CD8-positive, alpha-beta memory T cell (primary cell): ENCODE measurements at regions not wholly inside any gene's neighbourhood (a gene's known extent, or its start where the extent isn't known, plus 50 kb on each side); places are given as distances from the start of the nearest gene placed in this dataset.

Source experiments
- CTCF ChIA-PET: fragments of 350-600 bp; sonication (Branson Sonifier 250); formaldehyde crosslinking; loops from one replicate; lab custom pipeline; 2021; ENCODE audit warnings: antibody characterized with exemption; lab: Charles Lee
- POLR2A ChIA-PET: fragments of 350-600 bp; sonication (Branson Sonifier 250); formaldehyde crosslinking; loops from one replicate; lab custom pipeline; 2021; ENCODE audit warnings: antibody characterized with exemption; lab: Charles Lee
- DNase-seq, 5 donors: peaks; one replicate each; pipeline versions ENCODE4 v3.0.0 to v3.0.0-alpha.2; 2020 to 2022; ENCODE audit warnings: mixed read lengths in 1 of 5
- H3K27ac ChIP-seq: one replicate; pipeline ENCODE4 v1.7.0; 2013; ENCODE audit warnings: low read depth, mild to moderate bottlenecking, low read length, moderate library complexity
- H3K27me3 ChIP-seq: 2 replicates; pipeline ENCODE4 v1.7.0; 2013; ENCODE audit warnings: low read length, mild to moderate bottlenecking; ENCODE audit not compliant: insufficient read depth, poor library complexity, severe bottlenecking
- H3K36me3 ChIP-seq: 2 replicates; pipeline ENCODE4 v1.7.0; 2013; ENCODE audit warnings: mild to moderate bottlenecking, low read length, moderate library complexity; ENCODE audit not compliant: insufficient read depth
- H3K4me1 ChIP-seq: 2 replicates; pipeline ENCODE4 v1.7.0; 2013; ENCODE audit warnings: mild to moderate bottlenecking, low read length, moderate library complexity; ENCODE audit not compliant: insufficient read depth
- H3K4me3 ChIP-seq: 2 replicates; pipeline ENCODE4 v1.7.0; 2013; ENCODE audit warnings: mild to moderate bottlenecking, low read length
- H3K9me3 ChIP-seq: 2 replicates; pipeline ENCODE4 v1.7.0; 2013; ENCODE audit warnings: mild to moderate bottlenecking, low read length
- H3K27ac Mint-ChIP-seq, 8 donors: one replicate each; pipeline ENCODE4 v1.8.0; 2020 to 2021; ENCODE audit warnings: mixed read lengths in 8 of 8, mild to moderate bottlenecking in 6 of 8, inconsistent platforms in 3 of 8, moderate library complexity in 3 of 8
- H3K27me3 Mint-ChIP-seq, 2 donors: one replicate each; pipeline ENCODE4 v1.8.0; 2020 to 2021; ENCODE audit warnings: mixed read lengths in 2 of 2, mild to moderate bottlenecking in 1 of 2, moderate library complexity in 1 of 2
- H3K36me3 Mint-ChIP-seq, 3 donors: one replicate each; pipeline ENCODE4 v1.8.0; 2020 to 2021; ENCODE audit warnings: mixed read lengths in 3 of 3, inconsistent platforms in 1 of 3, mild to moderate bottlenecking in 1 of 3
- H3K4me1 Mint-ChIP-seq, 3 donors: one replicate each; pipeline ENCODE4 v1.8.0; 2020 to 2021; ENCODE audit warnings: mixed read lengths in 3 of 3, inconsistent platforms in 1 of 3, mild to moderate bottlenecking in 1 of 3
- H3K4me3 Mint-ChIP-seq, 7 donors: one replicate each; pipeline ENCODE4 v1.8.0; 2020 to 2021; ENCODE audit warnings: mixed read lengths in 7 of 7, mild to moderate bottlenecking in 6 of 7, moderate library complexity in 4 of 7, inconsistent platforms in 2 of 7
- H3K9me3 Mint-ChIP-seq, 5 donors: one replicate each; pipeline ENCODE4 v1.8.0; 2020 to 2022; ENCODE audit warnings: mixed read lengths in 5 of 5, mild to moderate bottlenecking in 3 of 5, moderate library complexity in 2 of 5, inconsistent platforms in 1 of 5

GRCh38 chr21:23963454-23963853, 1643.8 kb downstream of the MRPL39 start:
- Mint-ChIP-seq H3K4me1 (peaks cover 3 to 6% (median 5%) of the 10 kb centered on the region in 3 donors), H3K27me3 (no peaks in the 10 kb centered on the region)

GRCh38 chr21:23960769-23961168, 1646.5 kb downstream of the MRPL39 start:
- Mint-ChIP-seq H3K27ac (no peak overlapping the region), H3K27me3 (no peaks in the 10 kb centered on the region), H3K4me1 (no peaks in the 10 kb centered on the region), H3K4me3 (no peak overlapping the region), H3K36me3 (no peaks in the 10 kb centered on the region), H3K9me3 (peaks cover 0 to 2% (median 0%) of the 10 kb centered on the region in 5 donors)
- ChIA-PET POLR2A (no interaction called here), CTCF (no interaction called here)
- no peak overlapping the region for H3K4me3 ChIP-seq
- H3K27me3 ChIP-seq: no peaks in the 10 kb centered on the region
- H3K4me1 ChIP-seq: no peaks in the 10 kb centered on the region
- H3K27ac ChIP-seq: no peak overlapping the region
- H3K9me3 ChIP-seq: no peaks in the 10 kb centered on the region
- DNase-seq: no peak
- H3K36me3 ChIP-seq: no peaks in the 10 kb centered on the region

More at GRCh38 chr21:23963454-23963853, 1643.8 kb downstream of the MRPL39 start:
- Mint-ChIP-seq H3K36me3 (no peaks in the 10 kb centered on the region), H3K9me3 (peaks cover 0 to 2% (median 0%) of the 10 kb centered on the region in 5 donors), H3K27ac (no peak overlapping the region), H3K4me3 (no peak overlapping the region)
- H3K36me3 ChIP-seq: no peaks in the 10 kb centered on the region
- H3K4me3 ChIP-seq: no peak overlapping the region
- ChIA-PET POLR2A (no interaction called here), CTCF (no interaction called here)
- no peaks in the 10 kb centered on the region for H3K27me3 ChIP-seq
- H3K27ac ChIP-seq: no peak overlapping the region
- peaks cover 6% of the 10 kb centered on the region for H3K4me1 ChIP-seq
- DNase-seq: no peak
- no peaks in the 10 kb centered on the region for H3K9me3 ChIP-seq

GRCh38 chr21:23955135-23955843, 1652.0 kb downstream of the MRPL39 start:
- Histone ChIP-seq H3K27me3 (no peaks in the 10 kb centered on the region), H3K4me3 (no peak overlapping the region), H3K27ac (no peak overlapping the region), H3K36me3 (no peaks in the 10 kb centered on the region), H3K4me1 (peaks cover 4% of the 10 kb centered on the region), H3K9me3 (no peaks in the 10 kb centered on the region)
- peak overlapping the region in 1 of 8 donors; percentile 14 for H3K27ac Mint-ChIP-seq
- POLR2A ChIA-PET: no interaction called here
- CTCF ChIA-PET: interaction anchor here (1.4 kb wide), 1 partner anchor 14 kb away, joined by 3 read pairs; no protein-coding TSS in a partner anchor
- H3K9me3 Mint-ChIP-seq: no peaks in the 10 kb centered on the region
- no peaks in the 10 kb centered on the region for H3K27me3 Mint-ChIP-seq
- H3K36me3 Mint-ChIP-seq: no peaks in the 10 kb centered on the region
- DNase-seq: no peak
- H3K4me1 Mint-ChIP-seq: peaks cover 11 to 15% (median 13%) of the 10 kb centered on the region in 3 donors
- H3K4me3 Mint-ChIP-seq: peak overlapping the region in 5 of 7 donors; percentile 1 to 84 (median 19)

GRCh38 chr21:23952269-23952668, 1655.0 kb downstream of the MRPL39 start:
- Histone ChIP-seq H3K27me3 (no peaks in the 10 kb centered on the region), H3K4me3 (no peak overlapping the region), H3K4me1 (peaks cover 8% of the 10 kb centered on the region), H3K27ac (no peak overlapping the region), H3K36me3 (no peaks in the 10 kb centered on the region), H3K9me3 (no peaks in the 10 kb centered on the region)
- Mint-ChIP-seq H3K4me1 (peaks cover 22 to 24% (median 24%) of the 10 kb centered on the region in 3 donors), H3K27me3 (no peaks in the 10 kb centered on the region), H3K9me3 (no peaks in the 10 kb centered on the region), H3K36me3 (no peaks in the 10 kb centered on the region), H3K27ac (no peak overlapping the region), H3K4me3 (no peak overlapping the region)
- ChIA-PET CTCF (no interaction called here), POLR2A (no interaction called here)
- no peak for DNase-seq

- ChIA-PET POLR2A (no interaction called here), CTCF (no interaction called here)
- Mint-ChIP-seq H3K9me3 (no peaks in the 10 kb centered on the region), H3K27me3 (no peaks in the 10 kb centered on the region), H3K4me3 (no peak overlapping the region), H3K4me1 (peaks cover 22 to 24% (median 24%) of the 10 kb centered on the region in 3 donors), H3K36me3 (no peaks in the 10 kb centered on the region), H3K27ac (no peak overlapping the region)
- Histone ChIP-seq H3K27me3 (no peaks in the 10 kb centered on the region), H3K4me1 (peaks cover 8% of the 10 kb centered on the region), H3K36me3 (no peaks in the 10 kb centered on the region), H3K4me3 (no peak overlapping the region), H3K27ac (no peak overlapping the region), H3K9me3 (no peaks in the 10 kb centered on the region)
- no peak for DNase-seq
Observed at GRCh38 chr21:23951251-23951650, 1656.0 kb downstream of the MRPL39 start.

- Mint-ChIP-seq H3K9me3 (no peaks in the 10 kb centered on the region), H3K27ac (peak overlapping the region in 1 of 8 donors; percentile 35), H3K36me3 (no peaks in the 10 kb centered on the region), H3K4me1 (peaks cover 18 to 20% (median 20%) of the 10 kb centered on the region in 3 donors), H3K4me3 (peak overlapping the region in 2 of 7 donors; percentile 1 to 13), H3K27me3 (no peaks in the 10 kb centered on the region)
- ChIA-PET CTCF (no interaction called here), POLR2A (no interaction called here)
- H3K27ac ChIP-seq: no peak overlapping the region
- no peaks in the 10 kb centered on the region for H3K27me3 ChIP-seq
- H3K4me3 ChIP-seq: no peak overlapping the region
- H3K36me3 ChIP-seq: no peaks in the 10 kb centered on the region
- no peaks in the 10 kb centered on the region for H3K9me3 ChIP-seq
- H3K4me1 ChIP-seq: peaks cover 8% of the 10 kb centered on the region
- no peak for DNase-seq
Observed at GRCh38 chr21:23950344-23950743, 1656.9 kb downstream of the MRPL39 start.

- H3K27ac Mint-ChIP-seq: no peak overlapping the region
- no peak for DNase-seq
- no peaks in the 10 kb centered on the region for H3K36me3 Mint-ChIP-seq
- Histone ChIP-seq H3K9me3 (no peaks in the 10 kb centered on the region), H3K27me3 (no peaks in the 10 kb centered on the region), H3K27ac (no peak overlapping the region), H3K36me3 (no peaks in the 10 kb centered on the region), H3K4me3 (no peak overlapping the region), H3K4me1 (peaks cover 4% of the 10 kb centered on the region)
- H3K9me3 Mint-ChIP-seq: no peaks in the 10 kb centered on the region
- H3K4me3 Mint-ChIP-seq: peak overlapping the region in 2 of 7 donors; percentile 16 to 38
- H3K27me3 Mint-ChIP-seq: no peaks in the 10 kb centered on the region
- ChIA-PET POLR2A (no interaction called here), CTCF (no interaction called here)
- H3K4me1 Mint-ChIP-seq: peaks cover 15 to 16% (median 15%) of the 10 kb centered on the region in 3 donors
Observed at GRCh38 chr21:23949493-23949892, 1657.8 kb downstream of the MRPL39 start.

- H3K27ac Mint-ChIP-seq: no peak overlapping the region
- no peak overlapping the region for H3K27ac ChIP-seq
- no peaks in the 10 kb centered on the region for H3K9me3 Mint-ChIP-seq
- no peaks in the 10 kb centered on the region for H3K9me3 ChIP-seq
- H3K4me1 ChIP-seq: no peaks in the 10 kb centered on the region
- H3K4me3 ChIP-seq: no peak overlapping the region
- H3K27me3 Mint-ChIP-seq: peaks cover 0 to 3% of the 10 kb centered on the region in 2 donors
- ChIA-PET POLR2A (no interaction called here), CTCF (no interaction called here)
- DNase-seq: no peak
- H3K36me3 Mint-ChIP-seq: no peaks in the 10 kb centered on the region
- H3K4me3 Mint-ChIP-seq: no peak overlapping the region
- H3K36me3 ChIP-seq: no peaks in the 10 kb centered on the region
- H3K4me1 Mint-ChIP-seq: no peaks in the 10 kb centered on the region
- H3K27me3 ChIP-seq: no peaks in the 10 kb centered on the region
Observed at GRCh38 chr21:23939369-23940065, 1667.8 kb downstream of the MRPL39 start.
